HG03196 (cell line): ENCODE measurements at regions not wholly inside any gene's neighbourhood (a gene's known extent, or its start where the extent isn't known, plus 50 kb on each side); places are given as distances from the start of the nearest gene placed in this dataset.
"Not testable (repeated sequence)": the region's sequence is repeated elsewhere in the genome, so short reads cannot be mapped to it uniquely, and the experiment has no call there.

Experiments
- ATAC-seq: cut with Tn5 transposase; IDR thresholded peaks from one replicate; pipeline ENCODE4 v1.9.1; 2021; ENCODE audit not compliant: unreplicated experiment

GRCh38 chr1:149695066-149695465 is 87.4 kb upstream of the FCGR1A start:
- ATAC-seq = not testable (repeated sequence)

DNA sequence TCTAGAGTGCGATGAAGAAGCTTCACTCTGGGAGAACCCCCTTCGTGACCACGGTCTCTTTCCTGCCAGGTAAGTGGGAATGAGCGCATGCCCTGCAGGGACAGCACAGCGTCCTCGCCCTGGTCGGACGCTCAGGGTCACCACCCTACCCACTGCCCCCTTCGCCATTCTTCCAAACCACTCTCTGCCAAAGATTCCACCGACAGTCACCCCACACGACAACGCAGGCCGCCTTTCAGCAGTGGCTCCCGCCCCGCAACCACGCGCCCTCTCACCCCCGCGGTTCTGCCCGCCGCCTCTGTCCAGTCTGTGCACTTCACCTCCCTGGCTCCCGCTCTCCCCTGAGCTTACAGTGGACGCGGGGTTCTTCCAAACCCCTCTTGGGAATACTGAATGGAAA is 82.3 kb upstream of the FCGR1A start:
- ATAC-seq = not testable (repeated sequence)

DNA sequence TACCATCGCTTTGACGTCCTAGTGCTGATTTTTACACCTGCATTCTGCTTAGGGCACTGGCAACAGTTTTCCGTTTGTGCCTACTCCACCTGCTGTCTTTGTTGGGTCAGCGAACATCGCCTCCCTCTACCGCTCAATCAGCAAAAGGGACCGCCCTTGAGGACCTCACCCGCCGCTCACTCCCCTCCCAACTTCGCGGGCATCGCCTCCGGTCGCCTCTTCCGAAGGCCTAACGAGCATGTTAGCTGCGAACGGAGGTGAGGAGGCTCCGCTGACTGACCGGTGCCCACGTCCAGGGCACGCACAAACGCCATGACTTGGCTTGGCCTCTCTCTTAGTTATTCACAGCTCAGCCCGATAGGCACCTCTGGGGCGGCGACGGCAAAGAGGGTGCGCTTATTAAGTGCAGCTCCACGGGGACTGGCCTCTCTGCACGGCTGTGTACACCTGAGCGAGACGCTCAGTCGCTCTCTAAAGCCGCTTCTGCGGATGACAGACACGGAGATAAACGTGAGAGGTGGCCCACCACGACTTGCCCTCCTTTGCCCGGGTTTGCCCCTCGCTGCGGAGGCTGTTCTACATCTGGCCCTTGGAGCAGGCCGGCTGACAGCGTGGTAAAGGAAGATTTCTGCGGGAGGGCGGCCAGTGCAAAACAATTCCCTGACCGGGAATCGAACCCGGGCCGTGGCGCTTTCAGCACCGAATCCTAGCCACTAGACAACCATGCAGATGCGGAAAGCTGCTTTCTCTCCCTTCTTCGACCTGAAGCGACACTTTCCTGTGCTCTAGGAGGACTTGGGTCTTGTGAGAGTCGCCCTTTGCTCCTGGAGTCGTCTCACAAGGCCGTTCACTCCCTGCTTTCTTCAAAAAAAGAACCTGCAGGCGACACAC is 81.6 kb upstream of the FCGR1A start:
- ATAC-seq = not testable (repeated sequence)

DNA sequence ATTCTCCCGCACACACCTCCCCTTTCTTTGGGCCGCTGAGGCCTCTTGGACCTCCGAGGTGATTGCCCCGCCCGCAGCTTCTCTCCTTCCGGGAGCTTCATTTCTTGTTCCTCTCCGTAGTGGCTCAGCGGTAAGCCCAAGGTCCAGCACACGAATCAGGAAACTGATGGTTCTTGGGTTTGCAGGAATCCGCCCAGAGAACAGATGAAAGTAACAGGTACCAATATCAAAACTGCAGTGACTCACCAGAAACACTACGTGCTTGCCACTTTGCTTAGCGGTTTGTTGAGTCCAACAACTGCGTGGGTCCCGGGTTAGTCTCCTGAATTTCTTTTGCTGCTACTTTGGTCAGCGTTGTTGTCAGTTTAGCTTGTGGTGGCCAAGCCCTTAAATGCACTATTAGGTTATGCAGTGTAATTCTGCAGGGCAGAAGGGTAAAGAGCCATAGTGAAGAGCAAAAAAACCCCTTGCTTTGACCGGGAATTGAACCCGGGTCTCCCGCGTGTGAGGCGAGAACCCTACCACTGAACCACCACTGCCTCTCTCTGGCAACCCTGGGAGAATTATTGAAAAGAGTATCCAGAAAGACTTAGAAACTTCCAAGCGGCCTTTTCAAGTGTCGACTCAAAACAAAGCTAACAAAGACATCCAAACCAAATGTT is 74.2 kb upstream of the FCGR1A start:
- ATAC-seq = peak; percentile 75

DNA sequence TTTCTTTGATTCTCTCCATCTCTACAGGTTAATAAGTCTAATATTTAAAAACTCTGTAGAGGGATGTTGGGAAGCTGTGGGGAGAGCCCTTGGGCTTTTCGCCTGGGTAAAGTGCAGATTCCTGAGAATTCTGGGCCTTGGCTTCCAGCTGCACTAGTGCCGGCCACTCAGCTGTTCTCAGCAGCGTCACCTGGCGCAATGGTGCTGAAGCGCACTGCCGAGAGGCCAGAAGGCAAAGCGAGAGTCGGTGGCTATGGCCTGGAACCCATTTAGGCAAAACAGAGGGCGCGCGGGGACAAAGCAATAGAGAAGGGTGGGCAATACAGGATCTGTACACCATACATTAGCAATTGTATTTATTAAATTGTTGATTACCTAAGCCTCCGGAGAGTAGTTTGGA is 70.8 kb upstream of the FCGR1A start:
- ATAC-seq = not testable (repeated sequence)

- not testable (repeated sequence) for ATAC-seq
Observed at GRCh38 chr1:149712154-149712927, 70.2 kb upstream of the FCGR1A start.

DNA sequence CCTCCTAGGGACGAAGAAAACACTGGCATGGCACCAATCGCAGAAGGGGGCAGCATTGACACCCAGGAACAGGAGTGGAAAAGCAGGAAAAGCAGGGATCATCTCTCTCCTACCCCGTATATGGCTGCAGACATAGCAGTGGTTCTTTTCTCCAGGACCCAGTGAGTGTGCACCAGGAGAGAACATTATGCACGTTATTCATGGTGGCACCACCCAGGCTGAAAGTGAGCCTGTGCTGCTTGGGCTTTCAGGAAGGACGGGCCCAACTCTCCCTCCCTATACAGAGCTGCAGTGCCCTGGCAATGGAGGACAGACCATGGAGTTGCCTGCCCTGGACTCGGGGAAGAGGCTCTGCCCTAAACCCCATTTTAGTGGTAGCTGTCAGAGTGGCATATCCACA is 69.0 kb upstream of the FCGR1A start:
- not testable (repeated sequence) for ATAC-seq

GRCh38 chr1:149713952-149714351 is 68.5 kb upstream of the FCGR1A start:
- not testable (repeated sequence) for ATAC-seq

DNA sequence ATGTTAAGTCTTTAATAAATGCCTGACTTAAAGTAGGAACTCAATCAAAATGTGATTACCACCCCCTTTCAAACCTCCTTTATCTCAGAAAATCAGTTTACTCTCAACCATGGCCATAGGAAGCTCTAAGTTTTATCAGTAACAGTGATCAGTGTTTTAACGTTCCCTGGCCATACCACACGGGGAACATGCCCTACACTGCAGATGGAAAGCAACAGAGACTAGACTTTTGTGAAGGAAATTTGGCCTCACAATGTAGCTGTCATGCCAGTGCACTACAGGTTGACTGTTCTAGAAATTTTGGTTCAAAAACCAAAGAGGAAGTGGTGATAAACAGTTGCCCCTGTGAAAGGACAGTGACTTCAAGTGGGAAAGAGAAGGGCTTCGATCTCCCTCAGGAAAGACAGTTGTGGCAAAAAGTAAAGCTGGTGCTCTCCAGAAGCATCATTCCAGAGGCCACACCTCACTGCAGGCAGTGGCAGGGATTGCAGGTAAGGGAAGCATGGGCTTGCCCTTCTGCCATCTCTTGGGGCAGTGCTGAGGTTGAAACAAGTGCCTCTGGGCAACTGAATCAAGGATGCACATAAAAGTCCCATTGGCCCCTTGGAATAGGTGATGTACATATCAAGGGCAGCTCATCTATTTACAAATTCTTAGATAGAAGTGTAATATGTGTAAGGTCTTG is 57.7 kb upstream of the FCGR1A start:
- ATAC-seq = not testable (repeated sequence)

DNA sequence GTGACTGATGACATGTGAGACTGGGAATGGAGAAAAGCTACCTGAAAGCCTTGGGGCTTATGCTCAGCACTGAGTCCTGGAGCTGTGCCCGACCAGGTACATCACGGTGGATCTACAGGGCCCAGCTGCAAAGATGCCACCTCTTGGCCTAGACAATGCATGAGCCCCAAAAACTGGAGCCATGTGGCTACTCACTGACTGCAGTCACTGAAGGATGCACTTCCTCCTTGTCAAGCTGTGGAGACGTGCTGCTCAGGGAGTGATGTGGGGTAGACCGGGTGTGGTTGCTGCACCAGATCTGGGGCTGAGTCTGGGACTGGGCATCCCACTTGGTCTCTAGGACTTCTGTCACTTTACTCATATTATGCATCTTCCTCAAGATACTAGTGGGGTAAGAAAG is 55.8 kb upstream of the FCGR1A start:
- ATAC-seq = not testable (repeated sequence)

GRCh38 chr1:149728598-149728997 is 53.9 kb upstream of the FCGR1A start:
- not testable (repeated sequence) for ATAC-seq
